ENCODE measurements at regions not wholly inside any gene's neighbourhood (a gene's known extent, or its start where the extent isn't known, plus 50 kb on each side); places are given as distances from the start of the nearest gene placed in this dataset.

DNA sequence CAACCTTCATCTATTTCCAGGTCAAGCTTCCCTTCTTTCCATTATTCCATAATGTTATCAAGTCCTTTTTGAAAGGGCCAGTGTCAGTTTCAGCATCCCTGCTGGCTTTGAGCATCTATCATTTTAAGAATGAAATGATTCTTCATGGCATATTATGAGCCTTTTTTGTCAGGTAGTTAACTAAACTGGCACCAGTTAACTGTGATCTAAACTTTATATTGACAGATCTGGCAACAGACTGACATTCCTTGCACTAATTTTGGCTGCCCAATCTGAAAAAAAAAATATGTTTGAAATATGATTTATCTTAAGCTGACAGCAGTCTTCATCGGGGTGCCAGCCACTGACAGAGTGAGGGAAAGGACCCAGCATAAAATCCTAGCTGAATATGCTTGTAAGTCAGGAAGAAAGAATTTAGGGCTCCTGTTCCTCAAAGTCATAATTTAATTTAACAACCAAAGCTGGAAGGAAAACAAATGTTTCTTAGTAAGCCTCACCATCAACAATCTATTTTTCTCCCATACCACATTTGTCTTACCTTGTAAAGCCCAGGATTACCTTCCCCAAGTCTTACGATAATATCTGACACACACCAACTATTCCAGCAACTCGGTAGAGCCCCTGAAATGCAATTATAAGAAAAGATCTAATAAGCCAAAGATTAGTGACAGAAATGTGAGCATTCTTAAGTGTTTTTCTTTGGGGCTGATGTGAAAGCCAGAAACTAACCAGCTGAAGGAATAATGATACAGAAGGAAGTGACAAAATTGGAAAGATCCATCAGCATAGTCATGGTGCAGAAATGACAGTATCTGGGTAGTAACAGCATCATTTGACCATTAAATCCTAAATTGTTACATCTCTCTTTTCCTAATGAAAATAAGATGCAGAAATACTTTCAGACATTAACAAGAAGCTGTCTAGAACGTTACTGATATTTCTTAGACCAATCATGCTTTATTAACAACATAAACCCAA, 228.1 kb downstream of the RBM43 start:
- TF ChIP-seq, protein P1, sequence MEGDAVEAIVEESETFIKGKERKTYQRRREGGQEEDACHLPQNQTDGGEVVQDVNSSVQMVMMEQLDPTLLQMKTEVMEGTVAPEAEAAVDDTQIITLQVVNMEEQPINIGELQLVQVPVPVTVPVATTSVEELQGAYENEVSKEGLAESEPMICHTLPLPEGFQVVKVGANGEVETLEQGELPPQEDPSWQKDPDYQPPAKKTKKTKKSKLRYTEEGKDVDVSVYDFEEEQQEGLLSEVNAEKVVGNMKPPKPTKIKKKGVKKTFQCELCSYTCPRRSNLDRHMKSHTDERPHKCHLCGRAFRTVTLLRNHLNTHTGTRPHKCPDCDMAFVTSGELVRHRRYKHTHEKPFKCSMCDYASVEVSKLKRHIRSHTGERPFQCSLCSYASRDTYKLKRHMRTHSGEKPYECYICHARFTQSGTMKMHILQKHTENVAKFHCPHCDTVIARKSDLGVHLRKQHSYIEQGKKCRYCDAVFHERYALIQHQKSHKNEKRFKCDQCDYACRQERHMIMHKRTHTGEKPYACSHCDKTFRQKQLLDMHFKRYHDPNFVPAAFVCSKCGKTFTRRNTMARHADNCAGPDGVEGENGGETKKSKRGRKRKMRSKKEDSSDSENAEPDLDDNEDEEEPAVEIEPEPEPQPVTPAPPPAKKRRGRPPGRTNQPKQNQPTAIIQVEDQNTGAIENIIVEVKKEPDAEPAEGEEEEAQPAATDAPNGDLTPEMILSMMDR (IDR thresholded peaks at IDR 0.05; ENCODE audit: low read depth, low read length): no peak
- no peak for TF ChIP-seq POLR2A (IDR thresholded peaks at IDR 0.05; ENCODE audit: extremely low read depth, insufficient read length)
- TF ChIP-seq, protein P2, sequence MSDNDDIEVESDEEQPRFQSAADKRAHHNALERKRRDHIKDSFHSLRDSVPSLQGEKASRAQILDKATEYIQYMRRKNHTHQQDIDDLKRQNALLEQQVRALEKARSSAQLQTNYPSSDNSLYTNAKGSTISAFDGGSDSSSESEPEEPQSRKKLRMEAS (IDR thresholded peaks at IDR 0.05; ENCODE audit: low read depth, low read length): no peak
- no peak for TF ChIP-seq MYC (IDR thresholded peaks at IDR 0.05; ENCODE audit: low read depth, low read length)

Measured in NB4 (cell line).